Stimulated activated CD4-positive, alpha-beta T cell treated with anti-CD3 and anti-CD28 coated beads, Interleukin-15, amount 100 ng/mL, for 24 hours (primary cell): ENCODE measurements at regions not wholly inside any gene's neighbourhood (a gene's known extent, or its start where the extent isn't known, plus 50 kb on each side); places are given as distances from the start of the nearest gene placed in this dataset.
"Not testable (repeated sequence)": the region's sequence is repeated elsewhere in the genome, so short reads cannot be mapped to it uniquely, and the experiment has no call there.

Experiments
- DNase-seq: peaks from one replicate; pipeline ENCODE4 v3.0.0-alpha.2; 2020

GRCh38 chr7:112930787-112931186, 140.6 kb upstream of the TMEM168 start:
- DNase-seq, result no peak

- no peak for DNase-seq
Observed at GRCh38 chr7:112929421-112929820, 139.2 kb upstream of the TMEM168 start.

- no peak for DNase-seq
Observed at GRCh38 chr7:112926018-112926417, 135.8 kb upstream of the TMEM168 start.

GRCh38 chr7:112922546-112922945, 132.4 kb upstream of the TMEM168 start:
- DNase-seq, result not testable (repeated sequence)

- not testable (repeated sequence) for DNase-seq
Observed at GRCh38 chr7:112916431-112916830, 126.2 kb upstream of the TMEM168 start.

- DNase-seq, result no peak
Observed at GRCh38 chr7:112908086-112908485, 117.9 kb upstream of the TMEM168 start.

GRCh38 chr7:112907658-112908057, 117.5 kb upstream of the TMEM168 start:
- no peak for DNase-seq

- DNase-seq, result no peak
Observed at GRCh38 chr7:112905950-112906349, 115.8 kb upstream of the TMEM168 start.

GRCh38 chr7:112905413-112905812, 115.2 kb upstream of the TMEM168 start:
- DNase-seq, result no peak

GRCh38 chr7:112898432-112899290, 108.5 kb upstream of the TMEM168 start:
- peak; percentile 45 for DNase-seq

- no peak for DNase-seq
Observed at GRCh38 chr7:112897839-112898431, 107.7 kb upstream of the TMEM168 start.

GRCh38 chr7:112896026-112896601, 105.9 kb upstream of the TMEM168 start:
- DNase-seq, result no peak

GRCh38 chr7:112892263-112892662, 102.1 kb upstream of the TMEM168 start:
- no peak for DNase-seq

GRCh38 chr7:112891698-112892097, 101.5 kb upstream of the TMEM168 start:
- no peak for DNase-seq

- DNase-seq, result no peak
Observed at GRCh38 chr7:112889834-112890438, 99.7 kb upstream of the TMEM168 start.

- DNase-seq, result no peak
Observed at GRCh38 chr7:112889268-112889667, 99.1 kb upstream of the TMEM168 start.

- DNase-seq, result no peak
Observed at GRCh38 chr7:112888781-112889180, 98.6 kb upstream of the TMEM168 start.

GRCh38 chr7:112887976-112888375, 97.8 kb upstream of the TMEM168 start:
- DNase-seq, result no peak

GRCh38 chr7:112887337-112887736, 97.1 kb upstream of the TMEM168 start:
- no peak for DNase-seq

GRCh38 chr7:112886208-112886607, 96.0 kb upstream of the TMEM168 start:
- no peak for DNase-seq

GRCh38 chr7:112882991-112883390, 92.8 kb upstream of the TMEM168 start:
- DNase-seq, result no peak

GRCh38 chr7:112882511-112882910, 92.3 kb upstream of the TMEM168 start:
- no peak for DNase-seq

GRCh38 chr7:112882022-112882421, 91.8 kb upstream of the TMEM168 start:
- no peak for DNase-seq
